ENCODE measurements at regions not wholly inside any gene's neighbourhood (a gene's known extent, or its start where the extent isn't known, plus 50 kb on each side); places are given as distances from the start of the nearest gene placed in this dataset.

GRCh38 chr11:71109186-71109585 is 143.2 kb downstream of the SHANK2 start:
- H3K9me2 ChIP-seq (replicated peaks; ENCODE audit: insufficient read depth, low read length), result no peaks in the 10 kb centered on the region
- H3K27me3 ChIP-seq (ENCODE audit: low read length), result no peaks in the 10 kb centered on the region
- no peak overlapping the region for H3K4me2 ChIP-seq (ENCODE audit: low read depth, low read length, poor library complexity, severe bottlenecking)
- no peaks in the 10 kb centered on the region for H3F3A ChIP-seq (ENCODE audit: insufficient read depth)
- no peaks in the 10 kb centered on the region for H3K79me2 ChIP-seq (ENCODE audit: insufficient read depth, low read length)
- no peak overlapping the region for H3K9ac ChIP-seq (ENCODE audit: low read length)
- no peak overlapping the region for H3K4me3 ChIP-seq (ENCODE audit: insufficient read depth, low read length, poor library complexity, severe bottlenecking)
- no peaks in the 10 kb centered on the region for H3K36me3 ChIP-seq (ENCODE audit: low read length)
- H4K20me1 ChIP-seq (ENCODE audit: low read depth, low read length), result no peaks in the 10 kb centered on the region
- no peaks in the 10 kb centered on the region for H3K9me3 ChIP-seq (ENCODE audit: insufficient read depth, low read length)
- no peak for TF ChIP-seq EZH2phosphoT487 (conservative IDR thresholded peaks at IDR 0.05; ENCODE audit: low read length)
- no peak for TF ChIP-seq CTCF (IDR thresholded peaks at IDR 0.05; ENCODE audit: insufficient read depth, low read length, poor library complexity, severe bottlenecking)
- no peak overlapping the region for H2AFZ ChIP-seq (ENCODE audit: low read depth, low read length, severe bottlenecking)
- H3K27ac ChIP-seq (ENCODE audit: low read depth, low read length), result no peak overlapping the region

- Histone ChIP-seq H3K27me3 (ENCODE audit: low read length) (no peaks in the 10 kb centered on the region), H4K20me1 (ENCODE audit: low read depth, low read length) (no peaks in the 10 kb centered on the region), H3K27ac (ENCODE audit: low read depth, low read length) (no peak overlapping the region), H3K4me2 (ENCODE audit: low read depth, low read length, poor library complexity, severe bottlenecking) (no peak overlapping the region), H3K9ac (ENCODE audit: low read length) (no peak overlapping the region), H3F3A (ENCODE audit: insufficient read depth) (no peaks in the 10 kb centered on the region), H3K9me2 (replicated peaks; ENCODE audit: insufficient read depth, low read length) (no peaks in the 10 kb centered on the region), H3K9me3 (ENCODE audit: insufficient read depth, low read length) (no peaks in the 10 kb centered on the region), H3K79me2 (ENCODE audit: insufficient read depth, low read length) (no peaks in the 10 kb centered on the region), H2AFZ (ENCODE audit: low read depth, low read length, severe bottlenecking) (no peak overlapping the region), H3K4me3 (ENCODE audit: insufficient read depth, low read length, poor library complexity, severe bottlenecking) (no peak overlapping the region), H3K36me3 (ENCODE audit: low read length) (no peaks in the 10 kb centered on the region)
- no peak for TF ChIP-seq EZH2phosphoT487 (conservative IDR thresholded peaks at IDR 0.05; ENCODE audit: low read length)
- no peak for TF ChIP-seq CTCF (IDR thresholded peaks at IDR 0.05; ENCODE audit: insufficient read depth, low read length, poor library complexity, severe bottlenecking)
These were observed 144.1 kb downstream of the SHANK2 start for GRCh38 chr11:71108013-71108865.

- Histone ChIP-seq H3F3A (ENCODE audit: insufficient read depth) (no peaks in the 10 kb centered on the region), H3K79me2 (ENCODE audit: insufficient read depth, low read length) (no peaks in the 10 kb centered on the region), H3K9ac (ENCODE audit: low read length) (no peak overlapping the region), H3K9me3 (ENCODE audit: insufficient read depth, low read length) (no peaks in the 10 kb centered on the region), H3K27ac (ENCODE audit: low read depth, low read length) (no peak overlapping the region), H3K27me3 (ENCODE audit: low read length) (no peaks in the 10 kb centered on the region), H3K36me3 (ENCODE audit: low read length) (no peaks in the 10 kb centered on the region), H2AFZ (ENCODE audit: low read depth, low read length, severe bottlenecking) (no peak overlapping the region), H3K9me2 (replicated peaks; ENCODE audit: insufficient read depth, low read length) (no peaks in the 10 kb centered on the region), H3K4me2 (ENCODE audit: low read depth, low read length, poor library complexity, severe bottlenecking) (no peak overlapping the region), H4K20me1 (ENCODE audit: low read depth, low read length) (no peaks in the 10 kb centered on the region), H3K4me3 (ENCODE audit: insufficient read depth, low read length, poor library complexity, severe bottlenecking) (no peak overlapping the region)
- TF ChIP-seq EZH2phosphoT487 (conservative IDR thresholded peaks at IDR 0.05; ENCODE audit: low read length), result no peak
- TF ChIP-seq CTCF (IDR thresholded peaks at IDR 0.05; ENCODE audit: insufficient read depth, low read length, poor library complexity, severe bottlenecking), result no peak
These were observed 145.7 kb downstream of the SHANK2 start for GRCh38 chr11:71106671-71107070.
